ENCODE measurements at regions not wholly inside any gene's neighbourhood (a gene's known extent, or its start where the extent isn't known, plus 50 kb on each side); places are given as distances from the start of the nearest gene placed in this dataset.

DNA sequence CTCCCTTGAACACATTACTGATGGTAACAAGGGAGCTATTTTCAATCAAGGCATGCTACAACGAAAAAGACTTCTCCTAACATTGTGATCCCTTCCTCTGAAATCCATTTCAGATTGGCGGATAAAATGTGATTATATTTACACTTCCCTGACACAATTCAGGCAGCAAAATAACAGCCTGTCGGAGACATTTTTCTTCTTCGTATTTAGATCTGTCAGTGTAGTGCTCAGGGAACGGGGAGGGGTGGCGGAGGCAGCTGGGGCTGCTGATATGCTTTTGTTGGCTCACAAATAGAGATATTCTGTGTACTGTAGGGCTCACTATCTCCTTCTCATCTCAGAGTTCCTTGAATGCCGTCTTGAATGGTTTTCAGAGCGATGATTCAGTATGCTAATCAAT is 1261.7 kb upstream of the AUTS2 start:
- TF ChIP-seq CTCF (IDR thresholded peaks at IDR 0.05; ENCODE audit: low read length) (no peak), EZH2 (optimal IDR thresholded peaks at IDR 0.05; ENCODE audit: low read depth, low read length) (no peak)
